ENCODE measurements at regions not wholly inside any gene's neighbourhood (a gene's known extent, or its start where the extent isn't known, plus 50 kb on each side); places are given as distances from the start of the nearest gene placed in this dataset.

DNA sequence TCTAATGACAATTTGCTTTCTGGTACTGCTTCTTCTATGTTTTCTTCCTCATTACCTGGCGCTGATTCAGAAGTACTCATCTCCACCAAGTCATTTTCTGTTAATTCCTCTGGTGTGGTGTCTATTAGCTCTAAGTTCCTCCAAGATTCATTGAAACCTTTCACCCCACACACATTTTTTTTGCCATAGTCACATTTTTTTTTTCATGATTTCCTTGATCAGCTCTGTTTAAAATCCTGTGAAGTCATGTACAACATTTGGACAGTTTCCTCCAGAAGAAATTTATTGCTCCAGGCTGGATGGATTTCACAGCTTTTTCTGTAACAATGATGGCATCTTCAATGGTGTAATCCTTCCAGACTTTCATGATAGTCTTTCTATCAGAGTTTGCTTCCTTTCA, 243.2 kb upstream of the VEPH1 start:
- intact Hi-C loops (cut with micrococcal nuclease), result no loop called here

DNA sequence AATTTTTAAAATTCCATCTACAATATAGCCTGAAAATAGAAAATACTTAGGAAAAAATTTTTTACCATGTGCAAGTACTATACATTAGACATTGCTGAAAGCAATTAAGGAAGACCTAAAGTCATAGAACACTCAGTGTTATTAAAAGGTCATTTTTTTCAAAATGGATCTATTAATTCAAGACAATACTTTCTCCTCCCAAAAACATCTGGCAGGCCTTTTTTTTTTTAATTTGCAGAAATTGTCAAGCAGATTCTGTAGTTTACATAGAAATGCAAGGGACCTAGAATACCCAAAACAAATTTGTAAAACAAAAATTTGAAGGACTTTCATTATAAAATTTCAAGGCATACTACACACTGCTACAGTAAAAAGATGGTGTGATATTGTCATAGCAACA, 238.4 kb upstream of the VEPH1 start:
- intact Hi-C loops (cut with micrococcal nuclease), result no loop called here

DNA sequence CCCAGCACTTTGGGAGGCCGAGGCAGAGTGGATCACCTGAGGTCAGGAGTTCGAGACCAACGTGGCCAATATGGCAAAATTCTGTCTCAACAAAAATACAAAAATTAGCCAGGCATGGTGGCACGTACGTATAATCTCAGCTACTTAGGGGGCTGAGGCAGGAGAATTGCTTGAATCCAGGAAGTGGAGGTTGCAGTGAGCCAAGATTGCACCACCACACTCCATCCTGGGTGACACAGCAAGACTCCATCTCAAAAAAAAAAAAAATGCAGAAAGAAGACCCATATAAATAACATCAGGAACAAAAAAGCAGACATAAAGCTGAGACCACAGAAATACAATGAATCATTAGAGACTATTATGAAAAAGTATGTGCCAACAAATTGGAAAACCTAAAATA, 235.2 kb upstream of the VEPH1 start:
- intact Hi-C loops (cut with micrococcal nuclease), result no loop called here

DNA sequence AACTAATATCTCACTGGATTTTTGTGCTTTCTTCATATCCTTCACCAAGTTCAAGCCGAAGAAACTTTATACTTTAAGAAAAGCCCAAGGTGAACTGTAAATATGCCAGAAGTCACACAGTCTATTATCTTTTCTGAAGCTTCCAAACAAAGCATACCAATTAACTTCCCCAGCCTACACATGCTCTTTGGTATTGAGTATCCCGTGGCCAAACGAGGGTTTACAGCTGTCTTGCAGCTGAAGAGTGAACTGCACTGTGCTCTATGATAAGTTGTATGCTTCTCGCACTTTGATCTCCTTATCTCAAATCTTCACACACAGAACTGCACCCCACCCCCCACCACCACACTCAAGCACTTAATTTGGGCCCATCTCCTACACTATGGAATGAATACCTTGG, 215.6 kb upstream of the VEPH1 start:
- intact Hi-C loops (cut with micrococcal nuclease), result no loop called here

DNA sequence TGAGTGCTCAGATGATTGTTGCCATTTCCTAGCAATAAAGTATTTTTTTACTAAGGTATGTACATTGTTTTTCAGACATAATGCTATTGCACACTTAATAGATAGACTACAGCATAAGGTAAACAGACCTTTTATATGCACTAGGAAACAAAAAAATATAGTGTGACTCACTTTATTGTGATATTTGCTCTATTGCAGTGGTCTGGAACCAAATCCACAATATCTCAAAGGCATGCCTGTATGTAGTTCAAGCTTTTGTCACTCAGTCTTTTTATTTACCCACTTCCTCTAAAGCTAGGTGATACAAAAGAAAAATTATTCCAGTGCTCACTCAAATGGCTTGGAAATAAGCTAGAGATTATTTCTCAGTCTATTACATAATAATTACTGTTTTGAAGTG, 209.9 kb upstream of the VEPH1 start:
- intact Hi-C loops (cut with micrococcal nuclease), result no loop called here

DNA sequence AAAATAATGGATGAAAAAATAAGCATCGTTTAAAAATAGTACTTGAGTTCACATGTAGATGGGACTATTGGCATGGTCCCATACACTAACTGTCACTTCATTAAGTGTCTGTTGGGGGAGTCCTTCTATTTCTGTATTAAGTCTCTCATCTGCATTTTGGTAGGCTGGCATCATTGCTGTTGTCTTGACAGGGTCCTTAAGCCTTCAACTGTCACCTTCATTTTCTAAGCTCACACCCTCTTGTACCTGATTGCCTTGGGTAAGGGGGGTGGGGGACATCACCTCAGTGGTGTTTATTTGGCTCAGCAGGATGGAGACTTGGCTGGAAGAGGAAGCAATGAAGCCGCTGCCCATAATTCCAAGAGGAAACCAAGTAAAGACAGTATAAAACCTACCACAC, 202.0 kb upstream of the VEPH1 start:
- intact Hi-C loops (cut with micrococcal nuclease), result no loop called here

DNA sequence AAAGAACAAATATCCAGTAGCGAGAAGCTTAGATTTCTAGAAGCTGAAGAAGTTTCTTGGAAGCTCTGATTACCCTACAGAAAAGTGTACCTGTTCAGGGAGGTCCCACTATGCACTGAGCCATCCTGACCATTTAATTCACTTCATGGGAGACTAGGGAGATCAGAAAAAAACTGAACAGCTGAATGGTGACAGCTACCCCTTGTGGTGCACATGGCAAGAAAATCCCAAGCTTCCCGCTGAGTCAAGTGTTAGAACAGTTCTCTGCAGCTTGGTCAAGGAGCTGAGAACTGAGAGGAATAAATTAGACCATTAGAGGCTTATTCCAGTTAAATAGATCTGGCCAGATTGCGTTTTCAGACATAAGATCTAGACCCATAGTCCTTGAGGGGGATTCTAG, 197.2 kb upstream of the VEPH1 start:
- intact Hi-C loops (cut with micrococcal nuclease), result no loop called here

DNA sequence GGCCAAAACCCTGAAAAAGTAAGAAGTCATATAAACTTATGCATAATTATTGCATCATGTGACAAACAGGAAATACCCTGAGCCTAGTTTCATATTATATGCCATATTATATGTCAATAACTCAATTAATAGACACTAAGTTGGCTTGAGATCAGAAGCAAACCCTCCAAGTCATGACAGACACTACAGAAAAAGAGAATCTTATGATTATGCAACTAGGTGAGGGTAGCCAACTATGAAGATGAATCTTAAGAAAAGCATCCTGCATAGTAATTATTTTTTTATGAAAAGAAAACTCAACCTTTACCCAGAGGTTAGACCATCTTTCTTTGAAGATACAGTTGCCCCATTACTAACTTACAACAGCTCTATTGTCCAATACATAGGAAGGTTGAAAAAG, 192.4 kb upstream of the VEPH1 start:
- intact Hi-C loops (cut with micrococcal nuclease), result no loop called here

DNA sequence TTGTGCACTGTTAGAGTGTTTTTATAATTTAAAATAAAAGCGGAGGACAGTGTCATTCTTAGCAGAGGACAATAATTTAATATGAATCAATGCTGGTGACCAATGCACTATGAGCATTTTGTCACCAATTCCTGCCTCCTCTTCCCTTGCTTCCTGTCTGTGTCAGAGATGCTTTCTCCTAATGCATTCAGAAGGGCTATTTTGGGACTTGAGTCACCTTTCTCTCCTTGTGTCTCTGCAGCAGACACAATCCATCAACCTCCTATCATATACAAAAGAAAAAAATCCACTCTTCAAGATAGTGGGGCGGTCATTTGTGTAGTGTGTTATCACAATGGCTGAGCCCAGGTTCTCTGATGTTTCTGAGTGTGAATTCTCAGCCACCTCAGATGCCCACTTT, 191.9 kb upstream of the VEPH1 start:
- intact Hi-C loops (cut with micrococcal nuclease), result no loop called here

DNA sequence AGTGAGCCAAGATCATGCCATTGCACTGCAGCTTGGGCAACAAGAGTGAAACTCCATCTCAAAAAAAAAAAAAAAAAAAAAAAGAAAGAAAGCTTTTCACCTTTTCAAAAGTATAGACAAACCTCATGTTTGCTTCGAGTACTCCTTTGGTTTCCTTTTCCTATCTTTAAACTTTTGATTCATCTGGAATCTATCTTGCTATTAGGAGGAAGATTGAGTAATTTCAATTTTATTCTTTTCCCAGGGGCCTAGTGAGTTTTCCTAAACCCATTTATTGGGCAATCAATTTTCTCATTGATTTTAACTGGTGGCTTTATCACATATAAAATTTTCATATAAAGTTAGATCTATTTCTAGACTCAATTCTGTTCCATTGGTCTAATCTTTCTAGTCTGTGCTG, 190.5 kb upstream of the VEPH1 start:
- intact Hi-C loops (cut with micrococcal nuclease), result no loop called here

DNA sequence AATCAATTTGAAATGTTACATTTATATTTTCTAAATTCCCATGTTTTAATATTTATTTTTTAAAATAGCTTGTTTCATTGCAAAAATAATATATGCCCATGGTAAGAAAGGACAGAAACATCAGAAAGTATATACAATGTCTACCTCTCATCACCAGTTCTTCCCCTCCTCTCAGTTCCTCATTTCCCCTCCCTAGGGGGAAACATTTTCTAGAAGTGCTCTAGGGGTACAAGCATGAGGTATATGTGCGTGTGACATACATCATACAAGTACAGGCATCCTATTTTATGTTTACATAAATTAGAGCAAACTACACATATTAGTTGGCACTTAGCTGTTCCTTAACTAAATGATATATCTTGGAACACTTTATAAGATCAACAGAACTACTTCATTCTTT, 189.3 kb upstream of the VEPH1 start:
- intact Hi-C loops (cut with micrococcal nuclease), result no loop called here

DNA sequence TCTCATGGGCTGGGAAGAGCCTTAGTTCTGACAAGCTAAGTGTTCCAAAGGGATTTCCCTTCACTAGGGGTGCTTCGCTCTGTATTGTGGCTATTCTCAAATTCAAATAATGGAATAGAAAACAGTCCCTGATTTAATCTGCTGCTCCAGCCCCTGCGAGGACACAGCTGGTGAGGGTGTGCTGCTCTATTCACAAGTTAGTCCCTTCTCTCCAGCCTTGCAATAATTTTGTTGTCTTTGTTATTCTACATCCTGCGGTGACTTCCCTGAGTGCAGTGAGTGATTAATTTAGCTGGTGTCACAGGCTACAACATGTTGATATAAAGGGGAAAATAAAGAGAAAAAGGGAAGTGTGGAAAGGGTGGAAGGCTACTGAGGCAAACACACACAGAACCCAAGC, 180.5 kb upstream of the VEPH1 start:
- intact Hi-C loops (cut with micrococcal nuclease), result no loop called here

DNA sequence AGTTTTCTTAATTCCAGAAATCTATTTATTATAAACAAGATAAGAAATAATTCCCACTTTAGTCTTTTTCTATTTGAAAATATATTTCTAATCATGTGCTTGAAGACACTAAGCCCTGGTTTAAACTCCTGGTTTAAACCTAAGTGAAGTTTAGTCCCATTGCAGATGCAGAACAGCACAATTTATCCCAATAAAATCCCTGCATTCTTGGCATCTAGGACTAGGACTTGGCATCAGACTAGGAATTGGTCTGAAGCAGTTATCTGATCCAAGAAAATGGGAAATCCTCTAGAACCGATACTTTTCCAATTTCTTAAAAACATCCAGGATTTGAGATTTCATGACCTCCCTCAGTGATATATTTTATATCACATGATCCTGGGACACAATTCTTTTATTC, 168.8 kb upstream of the VEPH1 start:
- intact Hi-C loops (cut with micrococcal nuclease), result no loop called here

DNA sequence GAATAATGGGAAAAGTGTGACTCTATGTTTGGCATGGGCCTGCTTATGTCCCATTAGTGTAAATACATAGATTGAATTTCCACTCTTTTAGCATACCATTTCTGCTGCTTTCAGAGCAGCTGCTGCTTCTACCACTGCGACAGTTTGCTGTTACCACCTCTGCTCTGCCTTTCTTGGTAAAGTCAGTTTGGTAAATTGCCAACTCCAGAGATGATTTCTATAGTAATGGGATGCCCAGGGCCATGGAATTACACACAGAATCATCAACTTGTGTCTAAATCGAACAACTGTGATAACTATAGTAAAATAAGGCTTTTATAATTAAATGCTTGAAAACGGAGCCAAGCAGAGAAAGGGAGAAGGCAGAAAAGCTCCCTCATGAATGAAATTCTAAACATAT, 168.4 kb upstream of the VEPH1 start:
- intact Hi-C loops (cut with micrococcal nuclease), result no loop called here

DNA sequence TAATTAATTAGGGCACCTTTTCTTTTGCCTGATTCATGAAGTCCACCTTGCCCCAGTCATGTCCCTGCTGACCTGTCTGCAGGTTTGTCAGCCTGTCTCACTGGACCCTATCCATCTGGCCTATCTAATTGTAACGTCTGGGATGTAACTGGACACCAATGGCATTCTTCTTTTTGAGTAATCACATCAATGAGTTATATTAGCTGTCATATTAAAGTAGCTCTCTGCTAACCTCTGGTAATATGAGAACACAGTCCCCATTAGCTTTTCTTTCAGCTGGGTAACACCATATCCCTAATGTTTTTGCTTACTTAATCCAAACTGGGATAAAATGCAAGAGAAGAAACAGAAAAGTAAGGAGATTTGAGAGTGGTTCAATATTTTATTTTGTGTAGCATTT, 166.2 kb upstream of the VEPH1 start:
- intact Hi-C loops (cut with micrococcal nuclease), result no loop called here

DNA sequence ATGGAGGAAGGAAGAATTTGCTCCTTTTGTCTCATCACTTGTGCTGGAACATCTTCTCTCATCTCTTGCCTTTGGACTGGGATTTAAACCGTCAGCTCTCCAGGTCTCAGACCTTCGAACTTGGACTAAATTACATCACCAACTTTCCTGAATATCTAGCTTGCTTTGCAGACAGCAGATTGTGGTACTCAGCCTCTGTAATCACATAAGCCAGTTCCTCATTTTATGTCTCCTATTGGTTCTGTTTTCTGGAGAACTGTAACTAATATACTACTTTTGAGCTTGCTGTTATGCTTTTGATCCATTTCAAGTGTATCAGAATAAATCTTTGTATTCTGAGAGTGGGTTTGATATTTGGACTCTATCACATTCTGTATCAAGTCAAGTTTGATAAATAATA, 164.3 kb upstream of the VEPH1 start:
- intact Hi-C loops (cut with micrococcal nuclease), result no loop called here

DNA sequence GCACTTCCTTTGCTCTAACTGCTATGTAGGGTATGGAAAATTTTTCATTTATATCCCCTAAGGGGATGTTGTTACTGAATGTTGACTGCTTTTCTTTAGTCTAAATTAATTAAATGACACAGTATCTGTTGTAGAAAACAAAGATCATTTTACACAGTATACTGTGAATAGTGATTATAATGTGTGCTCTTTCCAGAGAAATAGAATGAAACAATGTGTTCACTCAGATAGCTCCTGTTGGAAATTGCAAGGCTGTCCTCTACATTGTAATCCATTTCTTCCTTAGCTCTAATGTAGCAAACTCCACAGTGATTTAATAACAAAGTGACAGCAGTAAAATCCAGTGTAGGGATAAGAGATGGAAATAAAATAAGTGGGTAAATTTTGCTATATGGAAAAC, 159.0 kb upstream of the VEPH1 start:
- intact Hi-C loops (cut with micrococcal nuclease), result no loop called here

DNA sequence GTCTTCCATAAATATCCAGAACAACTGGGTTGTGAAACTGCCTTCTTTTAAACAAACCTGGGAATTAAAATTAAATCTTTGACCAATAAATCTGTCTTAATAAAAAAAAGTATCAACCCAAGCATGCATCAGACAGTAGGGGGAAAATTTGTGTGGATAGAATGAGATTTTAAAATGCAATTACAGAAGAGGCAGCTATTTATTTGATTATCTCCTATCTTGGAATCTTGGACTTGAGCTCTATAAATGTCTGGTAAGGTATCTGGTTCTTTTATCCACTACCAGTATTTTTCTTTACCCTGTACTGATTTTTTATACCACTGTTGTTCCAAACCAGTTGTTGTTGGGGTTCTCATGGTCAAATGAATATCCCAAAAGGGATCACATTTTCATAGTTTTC, 157.6 kb upstream of the VEPH1 start:
- intact Hi-C loops (cut with micrococcal nuclease), result no loop called here

DNA sequence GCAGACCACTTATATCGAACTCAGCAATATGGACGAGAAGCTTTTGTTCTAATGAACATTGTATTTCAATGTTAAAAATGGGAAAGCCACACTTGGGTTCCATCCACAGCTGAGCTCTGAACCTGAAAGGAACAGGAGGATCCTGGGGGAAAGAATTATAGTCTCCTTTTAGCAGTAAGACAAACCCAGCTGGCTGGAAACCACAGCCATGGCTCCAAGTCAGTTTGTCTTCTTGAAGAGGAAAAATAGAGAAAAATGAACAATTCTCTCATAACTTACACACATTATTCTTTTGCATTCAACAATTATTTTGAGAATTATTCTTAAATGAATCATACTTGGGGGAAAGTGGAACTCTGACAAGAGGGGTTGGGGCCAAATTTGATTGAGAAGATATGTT, 149.2 kb upstream of the VEPH1 start:
- intact Hi-C loops (cut with micrococcal nuclease), result no loop called here

DNA sequence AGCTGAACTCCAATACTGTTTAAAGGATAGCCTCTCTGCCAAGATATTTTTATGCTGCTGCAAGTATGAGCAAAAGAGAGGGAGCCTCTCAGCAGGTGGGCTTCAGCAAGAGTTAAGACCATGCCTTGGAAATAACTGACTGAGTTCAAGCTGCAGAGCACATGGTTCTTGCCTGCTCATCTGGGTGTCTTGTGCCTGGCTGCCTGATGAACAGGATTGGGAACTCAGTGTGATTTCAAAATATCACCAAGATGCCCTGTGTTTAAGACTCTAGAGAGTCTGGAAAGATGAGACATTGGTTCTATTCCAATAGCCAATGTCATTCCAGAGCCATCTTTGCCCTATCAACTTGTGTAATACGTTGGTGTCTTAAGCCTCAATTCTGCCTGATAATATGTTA, 147.5 kb upstream of the VEPH1 start:
- intact Hi-C loops (cut with micrococcal nuclease), result no loop called here

DNA sequence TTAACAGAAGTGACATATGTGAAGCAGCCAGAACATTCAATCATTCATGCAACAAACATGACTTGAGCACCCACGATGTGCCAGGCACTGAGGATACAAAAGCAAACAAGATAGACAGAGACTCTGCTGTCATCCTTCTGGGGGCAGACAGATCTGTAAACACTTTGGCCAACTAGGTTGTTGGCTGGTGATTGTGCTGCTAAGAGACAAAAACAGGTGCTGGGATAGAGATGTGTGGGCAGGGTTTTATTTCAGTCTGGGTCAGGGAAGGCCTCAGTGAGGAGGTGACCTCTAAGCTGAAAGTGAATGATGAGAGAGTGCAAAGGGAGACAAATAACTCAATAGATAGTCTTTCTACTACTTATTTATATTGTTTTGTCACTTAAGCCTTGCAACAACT, 147.0 kb upstream of the VEPH1 start:
- intact Hi-C loops (cut with micrococcal nuclease), result no loop called here

DNA sequence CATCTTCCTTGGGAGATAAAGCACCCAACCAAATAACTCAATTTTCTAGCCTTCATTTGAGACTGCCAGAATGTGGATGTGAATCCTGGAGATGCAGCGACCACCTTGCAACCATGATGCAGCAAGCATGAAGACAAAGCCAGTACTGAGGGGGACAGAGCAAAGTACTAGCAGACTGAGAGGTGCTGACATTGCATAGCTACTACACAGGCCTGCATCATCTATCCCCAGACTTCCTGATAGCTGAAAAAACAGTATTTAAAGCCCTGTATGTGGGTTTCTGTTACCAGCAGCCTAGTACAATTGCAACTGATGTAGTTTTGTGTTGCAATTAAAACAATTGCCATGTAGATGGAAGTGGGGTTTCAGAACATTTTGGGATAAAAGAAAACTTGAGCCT, 146.3 kb upstream of the VEPH1 start:
- intact Hi-C loops (cut with micrococcal nuclease), result no loop called here

DNA sequence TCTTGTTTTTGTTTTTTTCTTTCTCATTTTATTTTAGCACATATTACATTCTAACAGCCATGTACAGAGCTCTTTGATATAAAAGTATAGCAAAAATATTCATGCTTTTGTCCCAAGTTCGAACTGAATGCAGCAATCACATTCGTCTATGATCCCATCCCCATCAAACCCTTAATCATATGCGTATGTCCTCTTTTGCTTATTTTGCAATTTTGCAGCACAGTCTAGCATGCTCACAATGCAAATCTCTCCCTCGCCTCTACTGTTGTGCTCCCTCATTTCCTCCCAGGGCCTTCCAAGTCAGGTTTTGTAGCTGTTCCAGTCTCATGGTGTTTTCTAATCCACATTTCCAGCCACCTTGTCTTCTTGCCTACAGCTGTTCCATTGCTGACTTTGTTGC, 144.6 kb upstream of the VEPH1 start:
- intact Hi-C loops (cut with micrococcal nuclease), result no loop called here

DNA sequence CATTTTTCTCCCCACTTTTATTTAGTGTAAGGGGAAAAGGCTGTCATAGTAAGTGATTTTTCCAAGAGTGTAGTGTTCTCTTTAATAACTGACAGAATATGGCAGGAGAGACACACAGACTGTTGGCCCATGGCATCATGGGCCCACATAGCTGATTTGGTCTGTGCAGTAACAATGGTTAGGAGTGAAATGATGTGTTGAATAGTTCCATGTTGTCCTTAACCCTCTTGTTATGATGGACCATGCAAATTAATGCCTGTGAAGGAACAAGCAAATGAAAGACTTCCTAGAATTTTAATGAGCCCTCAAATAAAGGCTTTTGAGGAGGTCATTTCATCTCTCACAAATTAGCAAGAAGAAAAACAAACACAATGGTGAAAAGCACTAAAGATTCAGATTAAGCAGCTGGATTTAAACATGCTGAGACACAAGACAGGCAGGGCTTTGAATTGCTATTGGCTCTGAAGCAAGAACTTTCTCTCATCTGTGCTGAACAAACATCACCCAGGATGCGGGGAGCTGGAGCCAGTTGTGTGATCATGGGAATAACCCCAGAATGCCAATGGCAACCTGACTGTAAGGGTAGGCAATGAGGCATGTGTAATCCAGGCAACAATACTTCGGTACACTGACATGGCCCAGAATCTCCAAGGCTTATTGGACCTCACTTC, 136.7 kb upstream of the VEPH1 start:
- intact Hi-C loops (cut with micrococcal nuclease), result no loop called here
